ENCODE measurements at regions not wholly inside any gene's neighbourhood (a gene's known extent, or its start where the extent isn't known, plus 50 kb on each side); places are given as distances from the start of the nearest gene placed in this dataset.

DNA sequence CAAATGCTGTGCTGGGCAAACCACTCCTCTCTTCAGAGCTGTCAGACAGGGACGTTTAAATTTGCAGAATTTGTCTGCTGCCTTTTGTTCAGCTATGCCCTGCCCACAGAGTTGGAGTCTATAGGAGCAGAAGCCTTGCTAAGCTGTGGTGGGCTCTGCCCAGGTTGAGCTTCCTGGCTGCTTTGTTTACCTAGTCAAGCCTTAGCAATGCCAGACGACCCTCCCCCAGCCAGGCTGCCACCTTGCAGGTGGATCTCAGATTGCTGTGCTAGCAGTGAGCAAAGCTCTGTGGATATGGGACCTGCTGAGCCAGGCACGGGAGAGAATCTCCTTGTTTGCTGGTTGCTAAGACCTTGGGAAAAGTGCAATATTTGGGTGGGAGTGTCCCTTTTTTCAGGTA lies 314.9 kb downstream of the NNT start:
- no peaks in the 10 kb centered on the region for H3K9me3 Mint-ChIP-seq
- no peak overlapping the region for H3K4me3 Mint-ChIP-seq
- no peaks in the 10 kb centered on the region for H3K4me1 Mint-ChIP-seq
- no peaks in the 10 kb centered on the region for H3K27me3 Mint-ChIP-seq
- H3K36me3 Mint-ChIP-seq: no peaks in the 10 kb centered on the region
- no peak for DNase-seq
- no peak overlapping the region for H3K27ac Mint-ChIP-seq

DNA sequence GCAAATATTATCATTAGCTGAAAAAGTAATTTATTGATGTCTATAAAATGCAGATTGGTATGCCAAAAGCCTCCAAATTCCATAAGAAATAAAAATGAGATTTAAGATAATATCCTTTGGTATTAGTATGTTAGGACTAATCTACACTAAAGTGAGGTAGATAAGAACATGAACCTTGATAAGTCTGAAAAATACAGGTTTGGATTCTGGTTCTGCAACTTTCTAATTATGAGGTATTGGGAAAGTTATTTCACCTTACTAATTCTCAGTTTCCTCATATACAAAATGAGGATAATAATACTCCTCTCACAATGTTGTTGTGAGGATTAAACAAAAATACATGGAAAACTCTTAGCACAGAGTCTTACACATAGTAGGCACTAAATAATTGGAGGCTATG lies 300.1 kb downstream of the NNT start:
- Mint-ChIP-seq H3K4me3 (no peak overlapping the region), H3K36me3 (no peaks in the 10 kb centered on the region), H3K4me1 (no peaks in the 10 kb centered on the region), H3K9me3 (peaks cover 2% of the 10 kb centered on the region), H3K27me3 (no peaks in the 10 kb centered on the region), H3K27ac (no peak overlapping the region)
- DNase-seq: no peak

DNA sequence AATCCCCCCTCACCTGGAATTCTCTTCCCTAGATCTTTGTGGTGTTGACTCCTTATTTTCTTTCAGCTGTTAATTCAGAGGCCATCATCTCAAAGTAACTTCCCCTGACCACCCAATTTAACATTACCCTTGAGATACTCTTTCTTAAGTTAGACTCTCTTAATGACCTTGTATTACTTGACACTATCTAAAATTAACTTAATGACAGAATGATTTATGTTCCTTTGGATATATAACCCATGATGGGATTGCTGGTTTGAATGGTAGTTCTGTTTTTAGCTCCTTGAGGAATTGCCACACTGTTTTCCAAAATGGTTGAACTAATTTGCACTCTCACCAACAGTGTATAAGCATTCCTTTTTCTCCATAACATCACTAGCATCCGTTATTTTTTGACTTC lies 298.0 kb downstream of the NNT start:
- peaks cover 2% of the 10 kb centered on the region for H3K9me3 Mint-ChIP-seq
- no peaks in the 10 kb centered on the region for H3K36me3 Mint-ChIP-seq
- no peak for DNase-seq
- H3K27ac Mint-ChIP-seq: no peak overlapping the region
- no peaks in the 10 kb centered on the region for H3K4me1 Mint-ChIP-seq
- H3K4me3 Mint-ChIP-seq: no peak overlapping the region
- no peaks in the 10 kb centered on the region for H3K27me3 Mint-ChIP-seq

- Mint-ChIP-seq H3K27me3 (no peaks in the 10 kb centered on the region), H3K4me3 (no peak overlapping the region), H3K4me1 (no peaks in the 10 kb centered on the region), H3K27ac (no peak overlapping the region), H3K9me3 (no peaks in the 10 kb centered on the region), H3K36me3 (no peaks in the 10 kb centered on the region)
- DNase-seq: no peak
Observed at GRCh38 chr5:43895876-43896275, 292.9 kb downstream of the NNT start.

GRCh38 chr5:43893951-43894684 lies 291.1 kb downstream of the NNT start:
- no peaks in the 10 kb centered on the region for H3K9me3 Mint-ChIP-seq
- no peak overlapping the region for H3K27ac Mint-ChIP-seq
- no peaks in the 10 kb centered on the region for H3K4me1 Mint-ChIP-seq
- H3K36me3 Mint-ChIP-seq: no peaks in the 10 kb centered on the region
- no peak overlapping the region for H3K4me3 Mint-ChIP-seq
- no peaks in the 10 kb centered on the region for H3K27me3 Mint-ChIP-seq
- DNase-seq: no peak

- H3K4me3 Mint-ChIP-seq: no peak overlapping the region
Observed at GRCh38 chr5:43891112-43891511, 288.1 kb downstream of the NNT start.

DNA sequence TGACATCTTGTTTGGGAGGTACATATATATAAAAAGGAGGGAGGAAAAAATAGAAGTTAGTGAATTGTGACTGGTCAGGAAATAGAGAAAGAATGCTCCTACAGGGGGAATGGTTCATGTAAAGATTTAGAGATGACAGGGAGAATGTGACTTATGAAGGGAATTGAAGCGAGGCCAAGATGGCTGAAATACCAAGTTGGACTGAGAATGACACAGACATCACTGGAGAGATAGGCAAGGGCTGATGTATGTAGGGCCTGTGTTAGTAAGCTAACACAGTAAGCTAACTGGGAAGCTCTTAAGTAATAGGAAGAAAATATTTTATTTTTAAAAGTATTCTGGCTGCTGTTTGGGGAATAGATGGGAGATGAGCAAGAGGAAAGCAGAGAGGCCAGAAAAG lies 286.3 kb downstream of the NNT start:
- H3K27me3 Mint-ChIP-seq: no peaks in the 10 kb centered on the region
- no peak overlapping the region for H3K27ac Mint-ChIP-seq
- DNase-seq: no peak
- H3K9me3 Mint-ChIP-seq: no peaks in the 10 kb centered on the region
- H3K4me1 Mint-ChIP-seq: no peaks in the 10 kb centered on the region
- H3K4me3 Mint-ChIP-seq: no peak overlapping the region
- no peaks in the 10 kb centered on the region for H3K36me3 Mint-ChIP-seq

More at GRCh38 chr5:43891112-43891511, 288.1 kb downstream of the NNT start:
- H3K9me3 Mint-ChIP-seq: no peaks in the 10 kb centered on the region
- no peaks in the 10 kb centered on the region for H3K4me1 Mint-ChIP-seq
- no peak for DNase-seq
- no peaks in the 10 kb centered on the region for H3K27me3 Mint-ChIP-seq
- H3K27ac Mint-ChIP-seq: no peak overlapping the region
- H3K36me3 Mint-ChIP-seq: no peaks in the 10 kb centered on the region

DNA sequence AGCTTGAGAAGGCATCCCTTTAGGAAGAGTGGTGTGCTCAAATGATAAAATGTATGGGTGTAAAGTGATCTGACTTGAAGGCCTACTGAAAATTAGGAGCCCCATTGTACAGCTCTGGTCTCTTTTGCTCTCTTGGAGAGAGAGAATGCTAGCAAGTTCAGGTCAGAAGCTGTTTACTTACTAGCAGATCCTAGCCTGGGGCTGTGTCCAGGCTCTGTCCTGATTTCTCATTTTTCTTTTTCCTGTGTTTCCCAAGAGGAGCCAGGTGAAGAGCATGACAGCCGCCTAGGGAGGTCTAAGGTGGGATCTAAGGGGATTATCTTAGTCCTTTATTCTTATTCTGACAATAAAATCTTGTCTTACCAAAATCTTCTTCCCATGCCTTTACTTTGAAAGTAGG lies 272.8 kb downstream of the NNT start:
- H3K9me3 Mint-ChIP-seq: no peaks in the 10 kb centered on the region
- H3K27ac Mint-ChIP-seq: no peak overlapping the region

DNA sequence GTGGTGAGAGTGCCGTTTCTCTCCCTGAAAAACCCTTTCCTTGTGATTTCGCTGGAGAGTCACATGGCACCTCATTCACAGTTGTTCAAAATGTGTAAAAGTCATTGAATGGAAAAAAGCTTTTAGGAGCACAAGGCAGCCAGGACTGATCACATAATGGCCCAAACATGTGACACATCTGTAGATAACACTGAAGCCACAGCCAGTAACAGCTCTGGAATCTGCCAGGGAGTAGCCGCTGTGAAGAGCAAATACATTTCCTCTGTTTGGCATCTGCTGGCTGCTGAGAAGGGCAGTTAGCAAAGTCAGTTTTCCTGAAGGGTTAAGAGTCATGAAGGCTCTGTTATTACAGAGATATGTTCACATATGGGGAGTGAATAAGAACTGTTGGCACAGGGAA lies 271.8 kb downstream of the NNT start:
- no peak overlapping the region for H3K27ac Mint-ChIP-seq
- no peak overlapping the region for H3K4me3 Mint-ChIP-seq
- no peaks in the 10 kb centered on the region for H3K4me1 Mint-ChIP-seq
- no peaks in the 10 kb centered on the region for H3K36me3 Mint-ChIP-seq
- no peaks in the 10 kb centered on the region for H3K9me3 Mint-ChIP-seq
- H3K27me3 Mint-ChIP-seq: no peaks in the 10 kb centered on the region
- DNase-seq: no peak

More for the DNA sequence above, 272.8 kb downstream of the NNT start:
- Mint-ChIP-seq H3K27me3 (no peaks in the 10 kb centered on the region), H3K36me3 (no peaks in the 10 kb centered on the region), H3K4me1 (no peaks in the 10 kb centered on the region), H3K4me3 (no peak overlapping the region)
- no peak for DNase-seq

- Mint-ChIP-seq H3K27me3 (no peaks in the 10 kb centered on the region), H3K36me3 (no peaks in the 10 kb centered on the region), H3K4me3 (no peak overlapping the region), H3K9me3 (no peaks in the 10 kb centered on the region), H3K4me1 (no peaks in the 10 kb centered on the region), H3K27ac (no peak overlapping the region)
- DNase-seq: no peak
Observed at GRCh38 chr5:43873791-43874190, 270.8 kb downstream of the NNT start.

GRCh38 chr5:43859309-43859708 lies 256.3 kb downstream of the NNT start:
- H3K9me3 Mint-ChIP-seq: no peaks in the 10 kb centered on the region
- H3K27me3 Mint-ChIP-seq: no peaks in the 10 kb centered on the region
- no peak for DNase-seq
- H3K4me3 Mint-ChIP-seq: no peak overlapping the region
- no peaks in the 10 kb centered on the region for H3K4me1 Mint-ChIP-seq
- no peak overlapping the region for H3K27ac Mint-ChIP-seq
- no peaks in the 10 kb centered on the region for H3K36me3 Mint-ChIP-seq

DNA sequence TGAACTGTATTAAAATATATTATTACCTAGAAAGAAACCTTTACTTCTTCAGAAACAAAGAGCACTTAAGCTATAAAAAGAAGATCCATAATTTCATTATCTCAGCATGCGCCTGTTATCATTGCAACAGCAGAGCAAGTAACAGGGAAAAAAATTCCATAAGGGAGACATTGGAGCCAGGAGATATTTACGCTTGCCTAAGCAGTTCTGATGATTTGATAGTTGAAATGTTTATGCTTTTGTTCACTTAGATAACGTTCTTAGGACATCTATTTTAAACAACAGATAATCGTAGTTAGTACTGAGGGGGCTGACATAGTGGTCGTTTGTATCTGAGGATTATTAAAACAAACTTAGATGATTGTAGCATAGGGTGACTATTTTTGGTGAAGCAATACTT lies 252.5 kb downstream of the NNT start:
- H3K4me3 Mint-ChIP-seq: no peak overlapping the region

DNA sequence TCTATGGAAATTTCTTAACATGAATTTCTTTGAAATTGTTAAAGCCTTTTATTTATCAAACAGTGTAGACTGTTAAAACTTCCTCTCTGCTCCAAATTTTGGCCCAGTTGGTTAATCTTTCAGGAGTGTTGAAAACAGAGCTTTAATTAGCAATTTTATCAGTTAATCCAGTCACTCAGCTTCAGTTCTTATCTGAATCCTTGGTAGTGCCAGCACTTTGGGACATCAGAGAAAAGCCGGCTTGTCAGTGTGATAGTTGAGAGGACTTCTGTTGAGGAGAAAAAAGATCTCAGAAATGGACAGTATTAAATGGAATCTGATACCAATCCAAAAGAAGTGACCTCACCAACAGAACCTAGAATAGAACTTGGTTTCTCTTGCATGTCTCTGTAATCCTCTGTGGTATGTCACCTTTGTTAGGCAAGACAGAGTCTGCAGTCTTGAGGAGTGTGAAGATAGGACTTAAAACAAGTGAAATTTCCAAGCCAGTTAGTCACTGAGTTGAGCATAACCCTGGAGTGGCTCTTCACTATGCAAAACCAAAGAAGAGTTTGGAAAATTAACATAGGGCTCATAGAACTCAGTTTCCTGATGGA lies 251.8 kb downstream of the NNT start:
- no peaks in the 10 kb centered on the region for H3K27me3 Mint-ChIP-seq
- no peaks in the 10 kb centered on the region for H3K36me3 Mint-ChIP-seq
- peaks cover 3% of the 10 kb centered on the region for H3K9me3 Mint-ChIP-seq
- DNase-seq: no peak
- no peak overlapping the region for H3K4me3 Mint-ChIP-seq
- no peak overlapping the region for H3K27ac Mint-ChIP-seq
- no peaks in the 10 kb centered on the region for H3K4me1 Mint-ChIP-seq

More for the DNA sequence above, 252.5 kb downstream of the NNT start:
- Mint-ChIP-seq H3K27me3 (no peaks in the 10 kb centered on the region), H3K27ac (no peak overlapping the region), H3K4me1 (no peaks in the 10 kb centered on the region), H3K36me3 (no peaks in the 10 kb centered on the region), H3K9me3 (no peaks in the 10 kb centered on the region)
- DNase-seq: no peak

DNA sequence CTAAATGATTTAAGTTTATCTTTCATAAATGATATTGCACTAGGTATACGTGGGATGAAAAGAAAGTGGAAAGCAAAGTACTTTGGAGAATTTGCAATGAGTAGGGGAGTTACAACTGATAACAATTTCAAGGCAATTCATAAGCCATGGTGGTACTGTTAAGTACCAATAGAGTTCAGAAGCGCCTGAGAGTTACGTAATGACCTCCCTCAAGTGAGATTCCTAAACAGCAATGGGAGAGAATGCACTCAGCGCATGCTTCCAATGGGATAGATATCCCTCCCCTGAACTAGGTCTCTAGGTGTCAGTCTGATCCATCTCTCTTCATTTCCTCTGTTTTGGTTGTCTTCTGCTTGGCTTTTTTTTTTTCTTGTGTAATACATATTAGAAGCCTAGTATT lies 249.3 kb downstream of the NNT start:
- Mint-ChIP-seq H3K36me3 (no peaks in the 10 kb centered on the region), H3K4me3 (no peak overlapping the region), H3K4me1 (no peaks in the 10 kb centered on the region), H3K27me3 (no peaks in the 10 kb centered on the region), H3K27ac (no peak overlapping the region), H3K9me3 (peaks cover 3% of the 10 kb centered on the region)
- DNase-seq: no peak

GRCh38 chr5:43851741-43852140 lies 248.8 kb downstream of the NNT start:
- no peak for DNase-seq
- Mint-ChIP-seq H3K27ac (no peak overlapping the region), H3K9me3 (peaks cover 3% of the 10 kb centered on the region), H3K4me1 (no peaks in the 10 kb centered on the region), H3K36me3 (no peaks in the 10 kb centered on the region), H3K27me3 (no peaks in the 10 kb centered on the region), H3K4me3 (no peak overlapping the region)

GRCh38 chr5:43840424-43841125 lies 237.6 kb downstream of the NNT start:
- peaks cover 1% of the 10 kb centered on the region for H3K9me3 Mint-ChIP-seq

More at GRCh38 chr5:43840424-43841125, 237.6 kb downstream of the NNT start:
- no peak overlapping the region for H3K4me3 Mint-ChIP-seq
- H3K36me3 Mint-ChIP-seq: no peaks in the 10 kb centered on the region
- no peak overlapping the region for H3K27ac Mint-ChIP-seq
- DNase-seq: no peak
- H3K4me1 Mint-ChIP-seq: no peaks in the 10 kb centered on the region
- H3K27me3 Mint-ChIP-seq: no peaks in the 10 kb centered on the region

All from activated naive CD8-positive, alpha-beta T cell treated with anti-CD3 and anti-CD28 coated beads for 36 hours (primary cell).